Loucy (cell line): ENCODE measurements at regions not wholly inside any gene's neighbourhood (a gene's known extent, or its start where the extent isn't known, plus 50 kb on each side); places are given as distances from the start of the nearest gene placed in this dataset.
A peak's percentile ranks its signal among the peaks of the same experiment; 100 is the strongest.

Experiments
- H2AFZ ChIP-seq: fragments of 200-600 bp; sonication (generic); 2 replicates; pipeline ENCODE4 v1.6.0; 2016; ENCODE audit warnings: antibody characterized with exemption, mild to moderate bottlenecking, low read length, moderate library complexity
- H3F3A ChIP-seq: fragments of 200-600 bp; 2 replicates; pipeline ENCODE4 v1.6.0; 2016; ENCODE audit warnings: antibody characterized with exemption, low read depth, mild to moderate bottlenecking
- H3K27me3 ChIP-seq: fragments of 200-600 bp; sonication (generic); 2 replicates; pipeline ENCODE4 v1.6.1; 2014; ENCODE audit warnings: low read length, mild to moderate bottlenecking; ENCODE audit not compliant: insufficient read depth, poor library complexity, severe bottlenecking
- H3K36me3 ChIP-seq: fragments of 200-600 bp; sonication (generic); 2 replicates; pipeline ENCODE4 v1.6.1; 2016; ENCODE audit warnings: low read length; ENCODE audit not compliant: insufficient read depth
- H3K4me1 ChIP-seq: fragments of 200-600 bp; sonication (generic); 2 replicates; pipeline ENCODE4 v1.5.1; 2014; ENCODE audit warnings: low read length, mild to moderate bottlenecking; ENCODE audit not compliant: insufficient read depth, poor library complexity, severe bottlenecking
- H3K4me2 ChIP-seq: fragments of 200-600 bp; sonication (generic); 2 replicates; pipeline ENCODE4 v1.6.0; 2014; ENCODE audit warnings: antibody characterized with exemption, low read length, low read depth, mild to moderate bottlenecking; ENCODE audit not compliant: poor library complexity, severe bottlenecking
- H3K4me3 ChIP-seq: fragments of 200-600 bp; sonication (generic); 2 replicates; pipeline ENCODE4 v1.5.1; 2014; ENCODE audit warnings: low read length, mild to moderate bottlenecking, mixed read lengths; ENCODE audit not compliant: poor library complexity, severe bottlenecking
- H3K79me2 ChIP-seq: fragments of 200-600 bp; sonication (generic); 2 replicates; pipeline ENCODE4 v1.6.1; 2014; ENCODE audit warnings: low read length; ENCODE audit not compliant: insufficient read depth
- H3K9ac ChIP-seq: fragments of 200-600 bp; sonication (generic); 2 replicates; pipeline ENCODE4 v1.6.0; 2014; ENCODE audit warnings: mild to moderate bottlenecking, low read depth, low read length, moderate library complexity; ENCODE audit not compliant: poor library complexity, severe bottlenecking
- H3K9me2 ChIP-seq: fragments of 200-600 bp; sonication (generic); replicated peaks from 2 replicates; pipeline ENCODE4 v1.6.1; 2016; ENCODE audit warnings: low read depth, low read length, mixed read lengths
- H3K9me3 ChIP-seq: fragments of 200-600 bp; sonication (generic); 2 replicates; pipeline ENCODE4 v1.6.1; 2014; ENCODE audit warnings: mild to moderate bottlenecking, antibody characterized with exemption, low read length, low read depth; ENCODE audit not compliant: insufficient read depth
- H4K20me1 ChIP-seq: fragments of 200-600 bp; sonication (generic); 2 replicates; pipeline ENCODE4 v1.6.0; 2014; ENCODE audit warnings: antibody characterized with exemption, low read length, mild to moderate bottlenecking; ENCODE audit not compliant: insufficient read depth, poor library complexity, severe bottlenecking
- CTCF ChIP-seq: fragments of 200-600 bp; sonication (generic); conservative IDR thresholded peaks from 2 replicates; pipeline ENCODE4 v1.5.1; 2014; ENCODE audit warnings: mild to moderate bottlenecking, antibody characterized with exemption, low read length
- EZH2phosphoT487 ChIP-seq: fragments of 200-600 bp; IDR thresholded peaks from 2 replicates; pipeline ENCODE4 v1.6.1; 2018; ENCODE audit warnings: antibody characterized with exemption, mild to moderate bottlenecking, moderate library complexity, borderline replicate concordance

GRCh38 chr1:25063591-25064416 is 133.7 kb upstream of the RUNX3 start:
- Histone ChIP-seq H3K79me2 (no peaks in the 10 kb centered on the region), H3K4me2 (no peak overlapping the region), H4K20me1 (no peaks in the 10 kb centered on the region), H3K9me3 (no peaks in the 10 kb centered on the region), H3K27me3 (no peaks in the 10 kb centered on the region), H3K4me1 (no peaks in the 10 kb centered on the region), H3K36me3 (no peaks in the 10 kb centered on the region), H3K9ac (no peak overlapping the region), H3K9me2 (no peaks in the 10 kb centered on the region), H3F3A (no peaks in the 10 kb centered on the region), H3K4me3 (no peak overlapping the region), H2AFZ (no peak overlapping the region)
- TF ChIP-seq CTCF (no peak), EZH2phosphoT487 (no peak)

- H3K4me3 ChIP-seq: no peak overlapping the region
- no peaks in the 10 kb centered on the region for H3K79me2 ChIP-seq
- H2AFZ ChIP-seq: no peak overlapping the region
- no peaks in the 10 kb centered on the region for H3K27me3 ChIP-seq
- peak; percentile 22; the same call in 1 of the 2 replicates for TF ChIP-seq CTCF
- TF ChIP-seq EZH2phosphoT487: no peak
- no peaks in the 10 kb centered on the region for H4K20me1 ChIP-seq
- no peaks in the 10 kb centered on the region for H3K4me1 ChIP-seq
- no peak overlapping the region for H3K9ac ChIP-seq
- H3K36me3 ChIP-seq: no peaks in the 10 kb centered on the region
- no peaks in the 10 kb centered on the region for H3F3A ChIP-seq
- no peaks in the 10 kb centered on the region for H3K9me3 ChIP-seq
- H3K9me2 ChIP-seq: no peaks in the 10 kb centered on the region
- no peak overlapping the region for H3K4me2 ChIP-seq
Measured at GRCh38 chr1:25062621-25063255, 132.7 kb upstream of the RUNX3 start.

GRCh38 chr1:25061261-25061995 is 131.4 kb upstream of the RUNX3 start:
- no peaks in the 10 kb centered on the region for H3F3A ChIP-seq
- no peak overlapping the region for H3K4me3 ChIP-seq
- H3K4me2 ChIP-seq: no peak overlapping the region
- H3K27me3 ChIP-seq: no peaks in the 10 kb centered on the region
- no peak for TF ChIP-seq CTCF
- TF ChIP-seq EZH2phosphoT487: no peak
- H3K79me2 ChIP-seq: no peaks in the 10 kb centered on the region
- no peaks in the 10 kb centered on the region for H3K36me3 ChIP-seq
- no peaks in the 10 kb centered on the region for H3K9me3 ChIP-seq
- no peak overlapping the region for H2AFZ ChIP-seq
- no peak overlapping the region for H3K9ac ChIP-seq
- H4K20me1 ChIP-seq: no peaks in the 10 kb centered on the region
- no peaks in the 10 kb centered on the region for H3K4me1 ChIP-seq
- H3K9me2 ChIP-seq: no peaks in the 10 kb centered on the region
